NCI-H2171 (cell line): ENCODE measurements at regions not wholly inside any gene's neighbourhood (a gene's known extent, or its start where the extent isn't known, plus 50 kb on each side); places are given as distances from the start of the nearest gene placed in this dataset.
"Not testable (repeated sequence)": the region's sequence is repeated elsewhere in the genome, so short reads cannot be mapped to it uniquely, and the experiment has no call there.

Experiments used
- DNase-seq: peaks from one replicate; lab custom pipeline; 2025; lab: John Stamatoyannopoulos, UW

GRCh38 chr4:117691572-117692351 is 342.5 kb upstream of the NDST3 start:
- DNase-seq = no peak

DNA sequence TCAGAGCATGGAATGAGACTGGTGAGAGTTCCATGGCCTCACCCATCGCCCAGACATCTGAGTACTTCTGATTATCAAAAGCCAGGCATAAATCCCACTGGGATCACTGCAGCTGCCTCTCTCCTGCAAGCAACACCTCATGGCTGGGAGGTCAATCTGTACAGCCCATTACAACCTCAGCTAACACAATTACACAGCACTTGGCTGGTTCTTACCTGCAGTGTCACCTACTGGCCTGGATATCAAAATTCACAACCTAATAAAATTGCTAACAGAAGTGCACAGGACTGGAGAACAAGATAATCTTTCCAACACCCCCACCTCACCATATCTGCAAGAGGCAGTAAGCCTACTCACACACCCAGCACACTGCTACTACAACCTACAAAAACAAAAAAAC is 341.7 kb upstream of the NDST3 start:
- no peak for DNase-seq

- DNase-seq = no peak
Observed at GRCh38 chr4:117699595-117699994, 334.7 kb upstream of the NDST3 start.

GRCh38 chr4:117700111-117700892 is 334.0 kb upstream of the NDST3 start:
- DNase-seq = no peak

DNA sequence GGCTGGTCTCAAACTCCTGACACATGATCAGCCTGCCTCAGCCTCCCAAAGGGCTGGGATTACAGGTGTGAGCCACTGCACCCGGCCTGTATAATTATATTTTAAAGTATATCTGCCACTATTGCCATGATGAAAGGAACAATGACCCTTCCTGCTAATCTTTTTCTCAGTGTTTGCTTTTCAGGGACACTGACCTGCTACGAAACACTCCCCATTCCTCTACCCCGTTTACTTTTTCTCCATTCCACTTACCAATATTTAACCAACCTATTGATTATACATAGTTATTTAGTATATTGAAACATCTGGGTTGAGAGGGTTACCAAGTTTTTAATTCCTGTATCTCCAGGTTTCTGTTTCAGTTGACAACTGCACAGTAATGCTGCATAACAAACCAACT is 331.9 kb upstream of the NDST3 start:
- DNase-seq = no peak

- no peak for DNase-seq
Observed at GRCh38 chr4:117704721-117705120, 329.6 kb upstream of the NDST3 start.

DNA sequence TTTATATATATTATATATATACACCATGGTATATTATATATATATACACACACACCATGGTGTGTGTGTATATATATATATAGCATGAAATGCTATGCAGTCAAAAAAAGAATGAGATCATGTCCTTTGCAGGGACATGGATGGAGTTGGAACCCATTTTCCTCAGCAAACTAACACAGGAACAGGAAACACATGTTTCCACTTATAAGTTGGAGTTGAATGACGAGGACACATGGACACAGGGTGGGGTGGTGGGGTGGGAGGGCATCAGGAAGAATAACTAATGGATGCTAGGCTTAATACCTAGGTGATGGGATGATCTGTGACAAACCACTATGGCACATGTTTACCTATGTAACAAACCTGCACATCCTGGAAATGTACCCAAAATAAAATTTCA is 293.6 kb upstream of the NDST3 start:
- DNase-seq = no peak

GRCh38 chr4:117745379-117745778 is 288.9 kb upstream of the NDST3 start:
- not testable (repeated sequence) for DNase-seq

DNA sequence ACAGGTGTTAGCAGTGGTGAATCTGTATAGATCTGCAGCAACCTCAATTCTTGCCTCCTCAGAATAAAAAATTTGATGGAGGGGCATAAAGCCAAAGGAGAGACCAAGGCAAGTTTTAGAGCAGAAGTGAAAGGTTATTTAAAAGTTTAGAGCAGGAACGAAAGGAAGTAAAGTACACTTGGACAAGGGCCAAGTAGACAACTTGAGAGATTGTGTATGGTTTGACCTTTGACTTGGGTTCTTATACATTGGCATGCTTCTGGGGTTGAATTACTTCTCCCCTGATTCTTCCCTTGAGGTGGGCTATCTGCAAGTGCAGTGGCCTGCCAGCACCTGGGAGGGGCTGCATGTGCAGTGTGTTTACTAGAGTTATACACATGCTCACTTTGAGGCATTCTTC is 278.8 kb upstream of the NDST3 start:
- DNase-seq = no peak

- DNase-seq = no peak
Observed at GRCh38 chr4:117768610-117769009, 265.7 kb upstream of the NDST3 start.

DNA sequence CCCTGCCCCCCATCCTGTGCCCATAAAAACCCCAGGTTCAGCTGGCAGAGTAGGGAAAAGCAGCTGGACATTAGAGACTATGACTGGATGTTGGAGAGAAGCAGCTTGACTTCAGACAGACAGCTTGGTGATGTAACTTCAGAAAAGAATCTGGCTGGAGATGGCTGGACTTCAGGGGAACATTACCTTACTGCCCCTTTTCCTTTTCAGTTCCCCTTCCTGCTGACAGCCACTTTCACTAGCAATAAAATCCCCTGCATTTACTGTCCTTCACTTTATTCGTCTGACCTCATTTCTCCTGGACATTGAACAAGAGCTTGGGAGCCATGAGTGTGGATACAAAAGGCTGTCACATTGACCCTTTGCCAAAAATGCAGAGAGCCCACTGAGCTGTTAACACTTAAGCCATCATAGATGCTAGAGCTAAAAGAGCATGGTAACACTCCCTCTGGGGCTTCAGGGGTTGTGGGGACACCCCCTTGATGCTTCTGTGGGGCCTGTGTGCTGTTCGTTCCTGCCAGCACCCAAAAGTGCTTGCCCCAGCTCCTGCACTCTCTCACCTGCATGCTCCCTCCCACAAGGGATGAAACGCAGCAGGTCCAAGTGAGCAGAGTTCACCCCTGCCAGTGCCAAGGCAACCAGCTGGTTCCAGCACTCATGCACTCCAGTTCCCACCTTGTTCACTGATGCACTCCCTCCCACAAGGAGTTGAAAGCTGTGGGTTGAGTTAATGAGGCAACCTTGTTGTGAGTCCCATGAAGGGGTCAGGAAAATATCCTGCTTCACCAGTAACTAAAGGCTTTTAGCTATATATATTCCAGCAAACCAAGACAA is 263.8 kb upstream of the NDST3 start:
- DNase-seq = no peak

- DNase-seq = no peak
Observed at GRCh38 chr4:117771647-117772337, 262.5 kb upstream of the NDST3 start.

DNA sequence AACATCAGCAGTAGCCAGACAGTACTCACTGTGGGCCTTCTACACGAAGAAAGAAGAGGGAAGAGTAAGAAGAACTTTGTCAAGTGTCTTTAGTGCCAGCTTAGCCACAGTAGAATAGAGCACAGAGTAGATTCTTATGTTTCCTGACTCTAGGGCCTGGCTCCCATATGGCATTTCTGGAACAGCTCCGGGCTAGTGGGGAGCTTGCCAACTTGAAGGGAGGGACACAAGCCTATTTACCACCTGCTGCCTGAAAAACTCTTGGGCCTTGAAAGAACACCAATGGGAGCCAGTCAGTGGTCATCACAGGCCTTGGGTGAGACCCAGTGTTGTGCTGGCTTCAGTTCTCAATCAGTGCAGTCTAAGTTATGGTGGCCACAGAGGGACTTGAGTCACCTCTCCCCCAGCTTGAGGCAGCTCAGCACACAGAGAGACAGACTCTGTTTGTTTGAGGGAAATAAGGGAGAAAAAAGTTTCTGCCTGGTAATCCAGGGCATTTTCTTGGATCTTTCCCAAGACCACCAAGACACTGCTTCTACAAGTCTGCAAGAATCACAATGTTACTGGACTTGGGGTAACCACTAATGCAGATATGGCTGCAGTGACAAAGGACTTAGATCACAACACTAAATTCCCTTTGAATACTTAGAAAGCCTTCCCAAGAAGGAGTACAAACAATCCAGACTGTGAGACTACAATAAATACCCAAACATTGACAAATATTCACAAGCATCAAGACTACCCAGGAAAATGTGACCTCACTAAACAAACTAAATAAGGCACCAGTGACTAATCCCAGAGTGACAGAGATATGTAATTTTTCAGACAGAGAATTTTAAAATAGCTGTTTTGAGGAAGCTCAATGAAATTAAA is 261.0 kb upstream of the NDST3 start:
- no peak for DNase-seq

DNA sequence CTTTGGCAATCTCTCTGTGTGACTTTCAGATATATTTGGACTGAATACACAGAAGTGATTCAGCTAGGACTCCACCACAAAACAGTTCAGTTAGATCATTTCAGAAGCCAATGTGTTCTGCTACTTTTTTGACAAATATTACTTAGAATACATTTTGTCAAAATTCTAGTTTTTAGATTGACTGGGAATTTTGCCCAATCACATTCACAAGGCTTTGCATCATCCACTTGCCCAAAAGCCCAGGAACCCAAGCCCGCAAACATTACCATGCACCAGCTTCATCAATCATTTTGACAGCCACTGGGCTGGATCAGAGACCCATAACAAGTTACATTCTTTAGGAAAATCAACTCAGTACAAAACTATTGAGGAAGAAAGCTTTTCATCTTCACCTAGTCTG is 256.6 kb upstream of the NDST3 start:
- no peak for DNase-seq

DNA sequence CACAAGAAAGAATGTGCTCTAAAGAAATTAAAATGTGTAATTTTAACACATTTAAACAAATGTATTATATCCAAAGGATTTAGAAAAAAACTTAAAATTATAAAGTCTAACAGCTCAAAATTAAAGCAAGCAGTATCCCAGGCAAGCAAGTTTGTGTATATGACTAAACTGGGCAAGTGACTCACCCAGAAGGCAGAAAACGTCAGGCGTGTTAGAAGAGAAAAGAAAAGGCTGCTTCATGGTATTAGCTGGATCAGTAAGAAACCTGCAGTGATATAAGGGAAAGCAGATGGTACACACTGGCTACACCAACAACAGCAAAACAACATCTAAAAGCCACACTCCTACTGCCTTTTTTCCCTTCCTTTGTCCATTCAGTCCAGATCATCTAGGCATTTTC is 250.6 kb upstream of the NDST3 start:
- DNase-seq = no peak

- no peak for DNase-seq
Observed at GRCh38 chr4:117784266-117784665, 250.0 kb upstream of the NDST3 start.

DNA sequence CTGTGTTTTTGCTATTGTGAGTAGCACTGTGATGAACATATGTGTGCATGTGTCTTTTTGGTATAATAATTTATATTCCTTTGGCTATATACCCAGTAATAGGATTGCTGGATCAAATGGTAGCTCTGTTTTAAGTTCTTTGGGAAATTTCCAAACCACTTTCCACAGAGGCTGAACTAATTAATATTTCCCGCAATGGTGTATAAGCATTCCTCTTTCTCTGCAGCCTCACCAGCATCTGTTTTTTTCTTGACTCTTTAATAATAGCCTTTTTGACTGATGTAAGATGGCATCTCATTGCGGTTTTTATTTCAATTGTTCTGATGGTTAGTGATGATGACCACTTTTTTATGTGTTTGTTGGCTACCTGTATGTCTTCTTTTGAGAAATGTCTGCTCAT is 247.7 kb upstream of the NDST3 start:
- DNase-seq = no peak

DNA sequence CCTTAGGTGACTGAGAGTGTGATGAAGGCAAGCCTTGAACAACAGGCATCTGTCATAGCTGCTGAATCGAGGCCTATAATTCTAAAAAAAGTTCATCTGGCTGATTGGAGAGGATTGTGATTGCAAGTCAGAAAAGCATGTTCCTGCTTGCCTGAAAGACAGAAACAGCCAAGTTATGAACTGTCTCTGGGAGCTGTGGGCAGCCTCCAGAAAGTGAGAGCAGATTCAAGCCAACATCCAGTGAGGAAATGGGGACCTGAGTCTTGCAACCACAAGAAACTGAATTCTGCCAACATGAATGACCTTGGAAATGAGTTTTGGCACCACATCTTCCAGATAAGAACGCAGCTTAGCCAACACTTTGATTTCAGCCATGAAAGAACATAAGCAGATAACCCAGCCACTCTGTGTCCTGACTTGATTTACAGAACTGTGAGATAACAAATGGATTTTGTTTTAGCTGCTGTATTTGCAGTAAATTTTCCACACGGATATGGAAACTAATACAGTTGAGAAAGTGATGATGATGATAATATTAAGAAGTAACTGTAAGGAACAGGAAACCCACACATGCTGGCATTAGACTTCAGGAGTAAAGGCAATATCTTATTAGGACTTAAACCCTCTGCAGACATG is 240.3 kb upstream of the NDST3 start:
- no peak for DNase-seq

GRCh38 chr4:117796677-117797076 is 237.6 kb upstream of the NDST3 start:
- DNase-seq = no peak

DNA sequence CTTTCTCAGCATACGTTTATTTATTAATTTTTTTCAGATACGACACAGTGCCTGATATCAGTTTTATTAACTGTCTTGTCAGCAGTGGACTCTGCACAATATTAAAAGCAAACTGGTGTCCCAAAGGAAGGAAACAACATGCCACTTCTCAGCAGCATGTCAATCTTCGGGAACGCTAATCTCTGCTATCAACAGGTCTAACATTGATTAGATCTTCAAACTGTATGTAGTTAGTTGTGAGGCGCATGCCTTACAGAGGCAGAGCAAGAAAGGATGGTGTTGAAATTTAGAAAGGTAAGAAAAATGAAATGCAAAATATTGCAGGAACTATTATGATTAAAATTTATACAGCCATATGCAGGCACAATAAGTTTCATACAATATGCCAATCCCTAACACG is 233.7 kb upstream of the NDST3 start:
- no peak for DNase-seq

GRCh38 chr4:117801756-117802155 is 232.5 kb upstream of the NDST3 start:
- DNase-seq = no peak
